Suprapubic skin (tissue), 3 donors: ENCODE measurements at regions not wholly inside any gene's neighbourhood (a gene's known extent, or its start where the extent isn't known, plus 50 kb on each side); places are given as distances from the start of the nearest gene placed in this dataset.

ENCODE experiments used
- POLR2AphosphoS5 ChIP-seq, 3 donors: sonication (generic); formaldehyde crosslinking; IDR thresholded peaks; one replicate each; pipeline ENCODE4 v1.6.1; 2017; ENCODE audit warnings: antibody characterized with exemption in 3 of 3
- TF ChIP-seq, protein P1 (sequence below), 2 donors: fragments of 200-600 bp in 1 of 2; fragments of 450-650 bp in 1 of 2; sonication (generic) in 1 of 2; IDR thresholded peaks; one replicate each; pipeline ENCODE4 v1.5.1; 2016 to 2019; ENCODE audit warnings: antibody characterized with exemption in 2 of 2, mild to moderate bottlenecking in 1 of 2, moderate library complexity in 1 of 2

DNA sequence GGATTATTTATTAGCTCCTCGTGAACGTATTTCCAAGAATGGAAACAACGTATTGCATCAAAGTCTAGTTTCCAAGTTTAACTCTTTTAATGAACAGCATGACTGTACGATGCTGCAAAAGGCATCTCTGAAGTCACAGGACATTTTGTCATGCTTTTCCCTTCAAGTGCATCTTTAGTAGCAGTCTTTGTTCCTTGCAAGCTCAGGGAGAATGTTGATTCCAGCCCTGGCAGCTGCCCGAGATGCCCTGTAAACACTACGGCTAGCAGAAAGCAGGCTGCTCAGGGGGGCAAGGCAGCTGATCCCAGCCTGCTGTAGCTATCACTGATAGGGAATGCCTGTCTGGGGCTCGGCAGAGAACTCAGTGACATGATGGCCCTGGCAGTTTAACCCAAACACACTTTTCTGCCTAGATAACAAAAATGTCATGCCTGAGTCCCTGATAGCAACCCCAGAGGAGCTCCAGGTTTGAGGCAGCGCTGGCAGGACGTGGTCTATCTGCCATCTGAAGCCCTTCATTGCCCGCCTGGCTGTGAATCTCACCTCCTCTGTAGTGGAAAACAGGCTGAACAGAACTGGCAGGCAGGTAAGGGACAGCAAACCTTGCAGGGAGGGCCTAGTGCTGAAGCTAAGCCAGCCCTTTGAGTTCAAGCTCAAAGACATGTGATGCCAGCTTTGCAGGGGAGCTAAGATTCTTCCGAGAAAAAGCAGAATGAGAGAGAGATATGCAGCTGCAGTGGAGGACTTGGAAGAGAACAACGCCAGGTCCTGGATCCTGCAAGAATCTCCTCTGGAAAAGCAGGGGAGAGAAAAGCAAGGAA, 264.6 kb downstream of the SNX10 start:
- no peak for TF ChIP-seq POLR2AphosphoS5 (IDR thresholded peaks at IDR 0.05)
- TF ChIP-seq, protein P1, sequence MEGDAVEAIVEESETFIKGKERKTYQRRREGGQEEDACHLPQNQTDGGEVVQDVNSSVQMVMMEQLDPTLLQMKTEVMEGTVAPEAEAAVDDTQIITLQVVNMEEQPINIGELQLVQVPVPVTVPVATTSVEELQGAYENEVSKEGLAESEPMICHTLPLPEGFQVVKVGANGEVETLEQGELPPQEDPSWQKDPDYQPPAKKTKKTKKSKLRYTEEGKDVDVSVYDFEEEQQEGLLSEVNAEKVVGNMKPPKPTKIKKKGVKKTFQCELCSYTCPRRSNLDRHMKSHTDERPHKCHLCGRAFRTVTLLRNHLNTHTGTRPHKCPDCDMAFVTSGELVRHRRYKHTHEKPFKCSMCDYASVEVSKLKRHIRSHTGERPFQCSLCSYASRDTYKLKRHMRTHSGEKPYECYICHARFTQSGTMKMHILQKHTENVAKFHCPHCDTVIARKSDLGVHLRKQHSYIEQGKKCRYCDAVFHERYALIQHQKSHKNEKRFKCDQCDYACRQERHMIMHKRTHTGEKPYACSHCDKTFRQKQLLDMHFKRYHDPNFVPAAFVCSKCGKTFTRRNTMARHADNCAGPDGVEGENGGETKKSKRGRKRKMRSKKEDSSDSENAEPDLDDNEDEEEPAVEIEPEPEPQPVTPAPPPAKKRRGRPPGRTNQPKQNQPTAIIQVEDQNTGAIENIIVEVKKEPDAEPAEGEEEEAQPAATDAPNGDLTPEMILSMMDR (IDR thresholded peaks at IDR 0.05) = no peak
